ENCODE measurements at regions not wholly inside any gene's neighbourhood (a gene's known extent, or its start where the extent isn't known, plus 50 kb on each side); places are given as distances from the start of the nearest gene placed in this dataset.

GRCh38 chr5:74301576-74301975 is 339.0 kb downstream of the ENC1 start:
- TF ChIP-seq SMC3 (conservative IDR thresholded peaks at IDR 0.05; ENCODE audit: poor library complexity) = no peak
- TF ChIP-seq EP300 (conservative IDR thresholded peaks at IDR 0.05; ENCODE audit: poor library complexity, severe bottlenecking) = no peak
- no peak for TF ChIP-seq CTCF (IDR thresholded peaks at IDR 0.05; ENCODE audit: poor library complexity, severe bottlenecking)
- no peak for TF ChIP-seq TAF1 (IDR thresholded peaks at IDR 0.05; ENCODE audit: low read depth)
- TF ChIP-seq RAD21 (conservative IDR thresholded peaks at IDR 0.05) = no peak
- no peak for TF ChIP-seq EZH2 (IDR thresholded peaks at IDR 0.05; ENCODE audit: borderline replicate concordance, insufficient read depth, low read length, poor library complexity, severe bottlenecking)
- TF ChIP-seq POLR2AphosphoS5 (IDR thresholded peaks at IDR 0.05) = no peak
